Activated B cell treated with CpG ODN at 0.5 μM for 24 hours (primary cell): ENCODE measurements at regions not wholly inside any gene's neighbourhood (a gene's known extent, or its start where the extent isn't known, plus 50 kb on each side); places are given as distances from the start of the nearest gene placed in this dataset.
"Not testable (repeated sequence)": the region's sequence is repeated elsewhere in the genome, so short reads cannot be mapped to it uniquely, and the experiment has no call there.

Source experiments
- ATAC-seq: fragments of 200-7000 bp; cut with Tn5 transposase; one replicate; pipeline ENCODE4 v1.10.0; 2021; ENCODE audit warnings: low read depth, mild to moderate bottlenecking, moderate library complexity
- CTCF ChIA-PET: fragments of 350-600 bp; sonication (Branson Sonifier 250); formaldehyde crosslinking; loops from one replicate; lab custom pipeline; 2021; ENCODE audit warnings: antibody characterized with exemption; lab: Charles Lee
- POLR2A ChIA-PET: fragments of 350-600 bp; sonication (Branson Sonifier 250); formaldehyde crosslinking; loops from one replicate; lab custom pipeline; 2021; ENCODE audit warnings: antibody characterized with exemption; lab: Charles Lee
- DNase-seq: peaks from one replicate; pipeline ENCODE4 v3.0.0; 2022
- H3K27ac Mint-ChIP-seq: one replicate; pipeline ENCODE4 v1.8.0; 2020; ENCODE audit warnings: mixed read lengths
- H3K27me3 Mint-ChIP-seq: one replicate; pipeline ENCODE4 v1.8.0; 2021; ENCODE audit warnings: mixed read lengths
- H3K36me3 Mint-ChIP-seq: one replicate; pipeline ENCODE4 v1.8.0; 2021; ENCODE audit warnings: low read depth, mixed read lengths
- H3K4me1 Mint-ChIP-seq: one replicate; pipeline ENCODE4 v1.8.0; 2021; ENCODE audit warnings: mixed read lengths
- H3K4me3 Mint-ChIP-seq: one replicate; pipeline ENCODE4 v1.8.0; 2020; ENCODE audit warnings: mild to moderate bottlenecking, mixed read lengths
- H3K9me3 Mint-ChIP-seq: one replicate; pipeline ENCODE4 v1.8.0; 2020; ENCODE audit warnings: mixed read lengths
- intact Hi-C: fragments of 100-400 bp; cut with micrococcal nuclease; formaldehyde crosslinking; loops from one replicate; pipeline ENCODE4 v1.15.1; 2024
- TF ChIP-seq, protein P1 (sequence below): fragments of 200-600 bp; IDR thresholded peaks from one replicate; pipeline ENCODE4 v1.8.0; 2022; ENCODE audit warnings: antibody characterized with exemption, mild to moderate bottlenecking

- ChIA-PET CTCF (no interaction called here), POLR2A (no interaction called here)
- Mint-ChIP-seq H3K27ac (no peak overlapping the region), H3K27me3 (no peaks in the 10 kb centered on the region), H3K36me3 (no peaks in the 10 kb centered on the region), H3K4me1 (no peaks in the 10 kb centered on the region), H3K4me3 (no peak overlapping the region), H3K9me3 (peaks cover 6% of the 10 kb centered on the region)
- DNase-seq (no peak), ATAC-seq (no peak)
- TF ChIP-seq, protein P1, sequence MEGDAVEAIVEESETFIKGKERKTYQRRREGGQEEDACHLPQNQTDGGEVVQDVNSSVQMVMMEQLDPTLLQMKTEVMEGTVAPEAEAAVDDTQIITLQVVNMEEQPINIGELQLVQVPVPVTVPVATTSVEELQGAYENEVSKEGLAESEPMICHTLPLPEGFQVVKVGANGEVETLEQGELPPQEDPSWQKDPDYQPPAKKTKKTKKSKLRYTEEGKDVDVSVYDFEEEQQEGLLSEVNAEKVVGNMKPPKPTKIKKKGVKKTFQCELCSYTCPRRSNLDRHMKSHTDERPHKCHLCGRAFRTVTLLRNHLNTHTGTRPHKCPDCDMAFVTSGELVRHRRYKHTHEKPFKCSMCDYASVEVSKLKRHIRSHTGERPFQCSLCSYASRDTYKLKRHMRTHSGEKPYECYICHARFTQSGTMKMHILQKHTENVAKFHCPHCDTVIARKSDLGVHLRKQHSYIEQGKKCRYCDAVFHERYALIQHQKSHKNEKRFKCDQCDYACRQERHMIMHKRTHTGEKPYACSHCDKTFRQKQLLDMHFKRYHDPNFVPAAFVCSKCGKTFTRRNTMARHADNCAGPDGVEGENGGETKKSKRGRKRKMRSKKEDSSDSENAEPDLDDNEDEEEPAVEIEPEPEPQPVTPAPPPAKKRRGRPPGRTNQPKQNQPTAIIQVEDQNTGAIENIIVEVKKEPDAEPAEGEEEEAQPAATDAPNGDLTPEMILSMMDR = no peak
- intact Hi-C loops = loop anchor here (2.0 kb wide), 1 partner anchor 15 kb away; no protein-coding TSS in a partner anchor
These were observed 152.9 kb upstream of the TGFBR2 start for GRCh38 chr3:30453360-30454039.

DNA sequence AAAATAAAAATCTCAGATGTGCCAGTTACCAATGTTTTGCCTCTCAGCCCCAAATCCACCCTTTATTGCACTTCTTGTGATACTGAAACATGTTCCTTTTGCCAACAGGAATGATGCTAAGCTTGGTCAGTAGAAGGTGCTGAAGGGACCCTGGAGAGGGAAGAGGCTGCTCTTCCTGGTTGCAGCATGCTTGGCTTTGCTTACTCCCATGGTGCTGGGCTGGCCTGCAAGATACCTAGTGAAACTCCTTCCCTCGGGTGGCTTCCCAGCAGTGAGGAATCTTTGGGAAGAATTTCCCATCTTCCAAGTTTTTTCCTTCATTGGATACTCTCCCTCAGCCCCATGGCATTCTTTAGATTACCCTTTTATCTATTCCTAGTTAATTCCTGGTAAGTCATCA, 151.8 kb upstream of the TGFBR2 start:
- no peaks in the 10 kb centered on the region for H3K4me1 Mint-ChIP-seq
- H3K27ac Mint-ChIP-seq = no peak overlapping the region
- TF ChIP-seq, protein P1 = no peak
- no peaks in the 10 kb centered on the region for H3K27me3 Mint-ChIP-seq
- peaks cover 6% of the 10 kb centered on the region for H3K9me3 Mint-ChIP-seq
- no peak overlapping the region for H3K4me3 Mint-ChIP-seq
- ChIA-PET CTCF (no interaction called here), POLR2A (no interaction called here)
- DNase-seq = no peak
- no peaks in the 10 kb centered on the region for H3K36me3 Mint-ChIP-seq
- no peak for ATAC-seq
- intact Hi-C loops = no loop called here

DNA sequence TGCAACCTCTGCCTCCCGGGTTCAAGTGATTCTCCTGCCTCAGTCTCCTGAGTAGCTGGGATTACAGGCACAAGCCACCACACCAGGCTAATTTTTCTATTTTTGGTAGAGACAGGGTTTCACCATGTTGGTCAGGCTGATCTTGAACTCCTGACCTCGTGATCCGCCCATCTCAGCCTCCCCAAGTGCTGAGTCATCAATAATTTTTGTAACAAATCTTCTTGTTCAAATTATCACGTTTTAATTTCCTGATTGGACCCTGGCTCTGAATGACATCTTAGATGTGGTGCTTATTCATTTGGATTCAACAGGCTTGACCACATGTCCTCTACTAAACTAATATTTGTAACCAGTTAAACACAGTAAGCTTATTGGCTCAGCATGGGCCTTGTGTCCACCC, 151.3 kb upstream of the TGFBR2 start:
- H3K4me3 Mint-ChIP-seq, H3K27ac Mint-ChIP-seq, intact Hi-C loops, DNase-seq, H3K9me3 Mint-ChIP-seq, H3K36me3 Mint-ChIP-seq, ATAC-seq, POLR2A ChIA-PET, CTCF ChIA-PET, H3K4me1 Mint-ChIP-seq, H3K27me3 Mint-ChIP-seq: not testable (repeated sequence)

DNA sequence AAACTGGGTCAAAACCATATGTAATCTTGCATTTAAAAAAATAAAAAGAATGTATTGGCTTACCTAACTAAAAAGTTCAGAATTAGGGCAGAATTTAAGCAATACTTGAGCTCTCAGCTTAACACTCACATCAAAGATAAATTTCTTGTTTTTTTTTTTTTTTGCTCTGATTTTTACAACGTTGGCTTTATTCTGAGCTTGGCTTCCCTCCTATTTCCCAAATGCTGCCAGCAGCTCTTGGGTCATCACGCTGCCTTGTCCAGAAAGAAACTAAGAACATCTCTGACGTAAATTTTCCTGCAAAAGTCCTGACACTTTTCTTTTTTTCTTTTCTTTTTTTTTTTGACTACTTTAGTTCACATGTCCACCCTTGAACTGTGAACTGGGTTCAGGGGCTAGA, 150.6 kb upstream of the TGFBR2 start:
- DNase-seq (no peak), ATAC-seq (no peak)
- intact Hi-C loops = no loop called here
- CTCF ChIA-PET = no interaction called here
- no peaks in the 10 kb centered on the region for H3K4me1 Mint-ChIP-seq
- H3K9me3 Mint-ChIP-seq = peaks cover 6% of the 10 kb centered on the region
- H3K27me3 Mint-ChIP-seq = no peaks in the 10 kb centered on the region
- POLR2A ChIA-PET = interaction anchor here (0.6 kb wide), 1 partner anchor 131 kb away, joined by 3 read pairs; no protein-coding TSS in a partner anchor
- no peak overlapping the region for H3K27ac Mint-ChIP-seq
- no peak overlapping the region for H3K4me3 Mint-ChIP-seq
- H3K36me3 Mint-ChIP-seq = no peaks in the 10 kb centered on the region
- TF ChIP-seq, protein P1 = no peak

- Mint-ChIP-seq H3K27me3 (no peaks in the 10 kb centered on the region), H3K4me3 (no peak overlapping the region), H3K9me3 (peaks cover 6% of the 10 kb centered on the region), H3K36me3 (no peaks in the 10 kb centered on the region), H3K27ac (no peak overlapping the region), H3K4me1 (no peaks in the 10 kb centered on the region)
- TF ChIP-seq, protein P1 = no peak
- ChIA-PET CTCF (no interaction called here), POLR2A (interaction anchor here (0.6 kb wide), 1 partner anchor 132 kb away, joined by 3 read pairs; no protein-coding TSS in a partner anchor)
- ATAC-seq (no peak), DNase-seq (no peak)
- intact Hi-C loops = no loop called here
These were observed 150.1 kb upstream of the TGFBR2 start for GRCh38 chr3:30456264-30456663.
